Neural cell (in vitro differentiated cells): ENCODE measurements at regions not wholly inside any gene's neighbourhood (a gene's known extent, or its start where the extent isn't known, plus 50 kb on each side); places are given as distances from the start of the nearest gene placed in this dataset.

Experiments used
- H2AFZ ChIP-seq: fragments of 200-600, 300-800 bp; sonication (generic), shearing (Covaris generic); 2 replicates; pipeline ENCODE4 v1.6.0; 2014; ENCODE audit warnings: low read depth, mild to moderate bottlenecking, antibody characterized with exemption, low read length, moderate library complexity
- H3F3A ChIP-seq: fragments of 200-600 bp; shearing (Covaris generic); 2 replicates; pipeline ENCODE4 v1.6.1; 2016; ENCODE audit warnings: mild to moderate bottlenecking, moderate library complexity, mixed read lengths, antibody characterized with exemption, low read length; ENCODE audit not compliant: insufficient read depth, poor library complexity, severe bottlenecking
- H3K27ac ChIP-seq: fragments of 200-600, 300-800 bp; sonication (generic), shearing (Covaris generic); 2 replicates; pipeline ENCODE4 v1.5.1; 2014; ENCODE audit warnings: mild to moderate bottlenecking, low read length, moderate library complexity
- H3K27me3 ChIP-seq: fragments of 300-800, 200-600 bp; sonication (generic), shearing (Covaris generic); 2 replicates; pipeline ENCODE4 v1.6.0; 2014; ENCODE audit warnings: mild to moderate bottlenecking, low read depth, low read length, moderate library complexity; ENCODE audit not compliant: insufficient read depth
- H3K36me3 ChIP-seq: fragments of 300-800, 200-600 bp; sonication (generic), shearing (Covaris generic); 2 replicates; pipeline ENCODE4 v1.5.1; 2014; ENCODE audit warnings: mild to moderate bottlenecking, antibody characterized with exemption, low read length, moderate library complexity; ENCODE audit not compliant: insufficient read depth
- H3K4me2 ChIP-seq: fragments of 300-800, 200-600 bp; sonication (generic), shearing (Covaris generic); 2 replicates; pipeline ENCODE4 v1.6.0; 2014; ENCODE audit warnings: mild to moderate bottlenecking, low read length
- H3K4me3 ChIP-seq: fragments of 300-800, 200-600 bp; sonication (generic), shearing (Covaris generic); 2 replicates; pipeline ENCODE4 v1.5.1; 2014; ENCODE audit warnings: mild to moderate bottlenecking, low read length, moderate library complexity
- H3K79me2 ChIP-seq: fragments of 200-600 bp; shearing (Covaris generic); replicated peaks from 2 replicates; pipeline ENCODE4 v1.6.0; 2014; ENCODE audit warnings: mild to moderate bottlenecking, low read length, moderate library complexity; ENCODE audit not compliant: insufficient read depth
- H3K9ac ChIP-seq: fragments of 300-800, 200-600 bp; sonication (generic), shearing (Covaris generic); 2 replicates; pipeline ENCODE4 v1.6.1; 2016; ENCODE audit warnings: mild to moderate bottlenecking, low read length, mixed read lengths
- H3K9me2 ChIP-seq: fragments of 200-600 bp; shearing (Covaris generic); 2 replicates; pipeline ENCODE4 v1.6.1; 2016; ENCODE audit warnings: mild to moderate bottlenecking, low read length, mixed read lengths; ENCODE audit not compliant: insufficient read depth
- H3K9me3 ChIP-seq: fragments of 200-600, 300-800 bp; sonication (generic), shearing (Covaris generic); 2 replicates; pipeline ENCODE4 v1.6.1; 2016; ENCODE audit warnings: mild to moderate bottlenecking, mixed run types, low read length, moderate library complexity, mixed read lengths
- H4K20me1 ChIP-seq: fragments of 200-600 bp; shearing (Covaris generic); 2 replicates; pipeline ENCODE4 v1.6.1; 2016; ENCODE audit warnings: mild to moderate bottlenecking, mixed run types; ENCODE audit not compliant: insufficient read depth
- EP300 ChIP-seq: fragments of 450-650 bp; conservative IDR thresholded peaks from 2 replicates; pipeline ENCODE4 v1.6.1; 2014; ENCODE audit warnings: antibody characterized with exemption, mild to moderate bottlenecking, moderate library complexity; ENCODE audit not compliant: poor library complexity, severe bottlenecking
- EZH2 ChIP-seq: fragments of 200-600, 300-800 bp; shearing (Covaris generic), sonication (generic); IDR thresholded peaks from 2 replicates; pipeline ENCODE4 v1.6.1; 2014; ENCODE audit warnings: antibody characterized with exemption, low read length, borderline replicate concordance, mild to moderate bottlenecking; ENCODE audit not compliant: insufficient read depth, poor library complexity, severe bottlenecking
- MXI1 ChIP-seq: fragments of 450-650 bp; conservative IDR thresholded peaks from 2 replicates; pipeline ENCODE4 v1.6.1; 2014; ENCODE audit warnings: antibody characterized with exemption, mild to moderate bottlenecking; ENCODE audit not compliant: poor library complexity, severe bottlenecking
- POLR2AphosphoS5 ChIP-seq: IDR thresholded peaks from 2 replicates; pipeline ENCODE4 v1.6.1; 2012
- RAD21 ChIP-seq: fragments of 450-650 bp; conservative IDR thresholded peaks from 2 replicates; pipeline ENCODE4 v1.6.1; 2014; ENCODE audit warnings: antibody characterized with exemption, mild to moderate bottlenecking, moderate library complexity
- SMC3 ChIP-seq: fragments of 450-650 bp; conservative IDR thresholded peaks from 2 replicates; pipeline ENCODE4 v1.6.1; 2014; ENCODE audit warnings: antibody characterized with exemption, mild to moderate bottlenecking, moderate library complexity; ENCODE audit not compliant: poor library complexity
- TAF1 ChIP-seq: IDR thresholded peaks from 2 replicates; pipeline ENCODE4 v1.6.1; 2012; ENCODE audit warnings: low read depth
- TF ChIP-seq, protein P1 (sequence below): fragments of 450-650 bp; IDR thresholded peaks from 2 replicates; pipeline ENCODE4 v1.5.1; 2014; ENCODE audit warnings: antibody characterized with exemption, mild to moderate bottlenecking, moderate library complexity; ENCODE audit not compliant: poor library complexity, severe bottlenecking
- TF ChIP-seq, protein P2 (sequence below): IDR thresholded peaks from 2 replicates; pipeline ENCODE4 v1.6.1; 2012; ENCODE audit warnings: borderline replicate concordance

DNA sequence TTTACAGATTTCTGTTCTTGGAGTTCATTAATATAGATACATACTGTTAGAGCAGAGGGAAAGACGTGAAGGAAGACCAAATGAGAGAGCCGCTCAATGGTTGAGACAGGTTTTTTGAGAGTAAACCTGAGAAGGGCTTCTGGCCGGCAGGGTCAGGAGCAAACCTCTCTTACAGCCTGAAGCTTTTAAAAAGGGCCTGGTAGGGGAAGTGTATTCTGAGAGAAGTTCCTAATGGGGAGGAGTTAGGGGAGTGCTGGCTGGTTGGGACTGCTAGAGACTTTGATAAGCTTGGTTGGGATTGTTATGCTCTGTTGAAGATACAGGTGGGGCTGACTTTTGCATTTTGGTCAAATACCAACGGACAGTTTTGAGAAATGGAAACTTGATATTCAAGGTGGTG lies 186.8 kb upstream of the PABPC4L start:
- Histone ChIP-seq H3K4me2 (no peak overlapping the region), H3K27me3 (no peaks in the 10 kb centered on the region), H3K36me3 (no peaks in the 10 kb centered on the region), H3K9ac (no peak overlapping the region), H3K27ac (no peak overlapping the region), H3K79me2 (no peaks in the 10 kb centered on the region), H3K4me3 (no peak overlapping the region), H3K9me2 (no peaks in the 10 kb centered on the region), H4K20me1 (no peaks in the 10 kb centered on the region), H3K9me3 (no peaks in the 10 kb centered on the region), H2AFZ (no peak overlapping the region), H3F3A (no peaks in the 10 kb centered on the region)
- TF ChIP-seq EP300 (no peak), MXI1 (no peak), TAF1 (no peak)
- TF ChIP-seq, protein P1, sequence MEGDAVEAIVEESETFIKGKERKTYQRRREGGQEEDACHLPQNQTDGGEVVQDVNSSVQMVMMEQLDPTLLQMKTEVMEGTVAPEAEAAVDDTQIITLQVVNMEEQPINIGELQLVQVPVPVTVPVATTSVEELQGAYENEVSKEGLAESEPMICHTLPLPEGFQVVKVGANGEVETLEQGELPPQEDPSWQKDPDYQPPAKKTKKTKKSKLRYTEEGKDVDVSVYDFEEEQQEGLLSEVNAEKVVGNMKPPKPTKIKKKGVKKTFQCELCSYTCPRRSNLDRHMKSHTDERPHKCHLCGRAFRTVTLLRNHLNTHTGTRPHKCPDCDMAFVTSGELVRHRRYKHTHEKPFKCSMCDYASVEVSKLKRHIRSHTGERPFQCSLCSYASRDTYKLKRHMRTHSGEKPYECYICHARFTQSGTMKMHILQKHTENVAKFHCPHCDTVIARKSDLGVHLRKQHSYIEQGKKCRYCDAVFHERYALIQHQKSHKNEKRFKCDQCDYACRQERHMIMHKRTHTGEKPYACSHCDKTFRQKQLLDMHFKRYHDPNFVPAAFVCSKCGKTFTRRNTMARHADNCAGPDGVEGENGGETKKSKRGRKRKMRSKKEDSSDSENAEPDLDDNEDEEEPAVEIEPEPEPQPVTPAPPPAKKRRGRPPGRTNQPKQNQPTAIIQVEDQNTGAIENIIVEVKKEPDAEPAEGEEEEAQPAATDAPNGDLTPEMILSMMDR, result no peak

DNA sequence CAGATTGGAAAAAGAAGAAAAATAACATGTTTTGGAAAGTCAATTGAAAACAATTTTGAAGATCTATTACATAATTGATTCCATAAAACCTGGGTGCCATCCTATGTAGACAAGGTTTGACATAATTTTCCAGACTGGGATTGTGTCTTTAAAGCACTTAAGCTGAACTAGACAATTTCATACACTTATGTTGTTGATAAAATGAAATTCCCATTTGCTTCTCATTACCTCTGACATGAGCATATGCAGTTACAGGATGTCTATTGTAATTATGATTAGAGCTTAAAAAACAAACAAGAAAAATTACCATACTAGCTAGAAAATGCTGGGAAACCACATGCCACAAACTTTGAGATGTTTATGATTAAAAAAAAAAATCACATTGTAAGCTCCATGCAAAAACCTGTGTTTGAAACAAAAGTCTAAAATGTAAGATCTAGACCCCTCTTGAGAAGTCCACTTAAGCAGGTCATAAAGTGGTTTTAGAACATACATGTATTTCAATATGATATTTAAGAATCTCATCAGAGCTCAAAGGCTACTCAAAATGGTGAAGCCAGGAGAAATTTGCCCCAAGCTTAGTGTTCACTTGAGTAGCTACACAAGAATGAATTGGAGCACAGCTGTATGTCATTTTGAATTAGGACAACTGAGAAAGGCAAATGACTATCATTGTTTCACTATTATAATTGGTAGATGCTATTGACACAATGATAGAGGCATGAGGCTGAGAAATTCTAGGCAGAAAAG lies 181.1 kb upstream of the PABPC4L start:
- Histone ChIP-seq H3F3A (no peaks in the 10 kb centered on the region), H3K79me2 (no peaks in the 10 kb centered on the region), H4K20me1 (no peaks in the 10 kb centered on the region), H3K4me2 (no peak overlapping the region), H3K4me3 (no peak overlapping the region), H3K36me3 (no peaks in the 10 kb centered on the region), H3K27me3 (no peaks in the 10 kb centered on the region), H3K9me2 (no peaks in the 10 kb centered on the region), H3K27ac (no peak overlapping the region), H3K9me3 (no peaks in the 10 kb centered on the region), H2AFZ (no peak overlapping the region), H3K9ac (no peak overlapping the region)
- TF ChIP-seq MXI1 (no peak), EP300 (no peak), EZH2 (no peak)
- TF ChIP-seq, protein P1, result no peak

DNA sequence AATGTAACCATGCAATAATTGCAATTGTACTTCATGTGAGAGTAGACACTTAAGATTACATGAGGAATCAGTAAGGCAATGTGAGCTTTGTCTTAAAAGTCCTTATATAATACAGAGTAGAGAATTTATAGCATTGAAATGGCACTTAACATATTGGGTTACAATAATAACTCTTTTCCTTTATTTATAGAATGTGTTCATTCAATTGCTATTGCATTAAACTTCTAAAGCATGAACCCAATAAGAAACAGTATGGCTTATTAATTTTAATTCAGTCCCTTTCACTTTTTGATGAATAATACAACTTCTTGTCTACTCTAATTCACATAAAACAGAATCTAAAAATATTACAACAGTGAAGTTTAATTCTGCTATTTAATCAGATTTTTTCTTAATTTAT lies 174.2 kb upstream of the PABPC4L start:
- H3K9ac ChIP-seq, result no peak overlapping the region
- H3K9me3 ChIP-seq, result no peaks in the 10 kb centered on the region
- no peak overlapping the region for H3K4me2 ChIP-seq
- H3F3A ChIP-seq, result no peaks in the 10 kb centered on the region
- H3K4me3 ChIP-seq, result no peak overlapping the region
- H3K9me2 ChIP-seq, result no peaks in the 10 kb centered on the region
- no peak overlapping the region for H3K27ac ChIP-seq
- H3K36me3 ChIP-seq, result no peaks in the 10 kb centered on the region
- H2AFZ ChIP-seq, result no peak overlapping the region
- no peaks in the 10 kb centered on the region for H3K27me3 ChIP-seq
- TF ChIP-seq, protein P2, sequence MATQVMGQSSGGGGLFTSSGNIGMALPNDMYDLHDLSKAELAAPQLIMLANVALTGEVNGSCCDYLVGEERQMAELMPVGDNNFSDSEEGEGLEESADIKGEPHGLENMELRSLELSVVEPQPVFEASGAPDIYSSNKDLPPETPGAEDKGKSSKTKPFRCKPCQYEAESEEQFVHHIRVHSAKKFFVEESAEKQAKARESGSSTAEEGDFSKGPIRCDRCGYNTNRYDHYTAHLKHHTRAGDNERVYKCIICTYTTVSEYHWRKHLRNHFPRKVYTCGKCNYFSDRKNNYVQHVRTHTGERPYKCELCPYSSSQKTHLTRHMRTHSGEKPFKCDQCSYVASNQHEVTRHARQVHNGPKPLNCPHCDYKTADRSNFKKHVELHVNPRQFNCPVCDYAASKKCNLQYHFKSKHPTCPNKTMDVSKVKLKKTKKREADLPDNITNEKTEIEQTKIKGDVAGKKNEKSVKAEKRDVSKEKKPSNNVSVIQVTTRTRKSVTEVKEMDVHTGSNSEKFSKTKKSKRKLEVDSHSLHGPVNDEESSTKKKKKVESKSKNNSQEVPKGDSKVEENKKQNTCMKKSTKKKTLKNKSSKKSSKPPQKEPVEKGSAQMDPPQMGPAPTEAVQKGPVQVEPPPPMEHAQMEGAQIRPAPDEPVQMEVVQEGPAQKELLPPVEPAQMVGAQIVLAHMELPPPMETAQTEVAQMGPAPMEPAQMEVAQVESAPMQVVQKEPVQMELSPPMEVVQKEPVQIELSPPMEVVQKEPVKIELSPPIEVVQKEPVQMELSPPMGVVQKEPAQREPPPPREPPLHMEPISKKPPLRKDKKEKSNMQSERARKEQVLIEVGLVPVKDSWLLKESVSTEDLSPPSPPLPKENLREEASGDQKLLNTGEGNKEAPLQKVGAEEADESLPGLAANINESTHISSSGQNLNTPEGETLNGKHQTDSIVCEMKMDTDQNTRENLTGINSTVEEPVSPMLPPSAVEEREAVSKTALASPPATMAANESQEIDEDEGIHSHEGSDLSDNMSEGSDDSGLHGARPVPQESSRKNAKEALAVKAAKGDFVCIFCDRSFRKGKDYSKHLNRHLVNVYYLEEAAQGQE, result no peak
- TF ChIP-seq EP300 (no peak), TAF1 (no peak), RAD21 (no peak), SMC3 (no peak), EZH2 (no peak), MXI1 (no peak), POLR2AphosphoS5 (no peak)
- TF ChIP-seq, protein P1, result no peak
- no peaks in the 10 kb centered on the region for H3K79me2 ChIP-seq
- no peaks in the 10 kb centered on the region for H4K20me1 ChIP-seq
